NCI-H2081 treated with DMSO at 0.1 percent for 48 hours (cell line): ENCODE measurements at regions not wholly inside any gene's neighbourhood (a gene's known extent, or its start where the extent isn't known, plus 50 kb on each side); places are given as distances from the start of the nearest gene placed in this dataset.
"Not testable (repeated sequence)": the region's sequence is repeated elsewhere in the genome, so short reads cannot be mapped to it uniquely, and the experiment has no call there.

Source experiments
- DNase-seq: peaks from one replicate; lab custom pipeline; 2025; lab: John Stamatoyannopoulos, UW

DNA sequence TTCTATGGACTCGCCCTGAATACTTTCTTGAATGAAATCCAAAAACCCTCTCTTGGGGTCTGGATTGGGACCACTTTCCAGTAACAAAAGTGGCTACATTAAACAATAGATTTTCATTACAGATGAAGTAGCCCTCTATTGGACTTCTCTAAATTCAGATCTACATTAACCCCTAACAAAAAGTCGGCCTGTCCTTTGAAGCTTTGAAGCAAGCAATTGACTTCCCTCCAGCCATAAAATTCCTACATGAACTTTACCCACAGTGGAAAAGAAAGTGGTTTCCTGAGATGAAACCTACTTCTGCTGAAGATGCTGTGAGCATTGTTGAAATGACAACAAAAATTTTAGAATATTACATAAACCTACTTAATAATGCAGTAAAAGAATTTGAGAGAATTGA, 967.1 kb upstream of the ROBO1 start:
- DNase-seq: no peak

DNA sequence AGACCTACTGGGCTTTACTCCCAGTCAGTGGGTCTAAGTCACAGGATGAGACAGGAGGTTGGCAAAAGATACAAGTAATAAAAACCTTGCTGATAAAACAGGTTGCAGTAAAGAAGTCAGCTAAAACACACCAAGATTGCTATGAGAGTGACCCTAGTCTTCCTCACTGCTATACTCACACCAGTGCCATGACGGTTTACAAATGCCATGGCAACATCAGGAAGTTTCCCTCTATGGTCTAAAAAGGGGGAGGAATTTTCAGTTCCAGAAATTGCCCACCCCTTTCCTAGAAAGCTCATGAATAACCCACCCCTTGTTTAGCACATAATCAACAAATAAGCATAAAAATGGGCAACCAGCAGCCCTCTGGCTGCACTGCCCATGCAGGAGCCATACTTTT, 966.7 kb upstream of the ROBO1 start:
- DNase-seq: no peak

DNA sequence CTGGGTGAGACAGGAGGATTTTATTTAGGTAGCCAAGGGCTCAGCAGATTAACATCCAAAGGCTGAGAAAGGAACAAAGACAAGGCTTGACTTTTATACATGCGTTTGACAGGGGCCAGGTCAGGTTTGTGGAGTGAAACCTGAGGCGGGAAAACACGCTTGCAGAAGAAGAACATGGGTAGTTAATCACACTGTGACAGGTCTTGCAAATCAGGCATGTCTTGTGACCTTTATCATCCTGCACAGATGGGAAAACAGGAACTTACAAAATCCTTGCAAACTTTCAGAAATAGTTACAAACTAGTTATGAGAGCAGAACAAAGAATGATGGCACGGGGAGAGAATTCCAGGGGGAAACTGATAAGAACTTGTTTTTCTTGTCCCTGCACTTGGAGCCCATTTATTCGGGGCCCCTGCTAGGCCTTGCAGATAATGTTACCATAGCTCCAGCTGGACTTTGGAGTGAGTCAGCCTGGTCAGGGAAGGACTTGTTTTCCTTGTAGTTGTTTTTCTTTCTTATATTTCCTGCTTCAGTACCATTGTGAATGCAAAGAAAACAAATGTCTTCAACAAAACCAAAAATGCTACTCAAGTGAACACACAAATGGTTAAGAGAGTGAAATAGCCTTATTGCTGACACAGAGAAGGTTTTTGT, 965.9 kb upstream of the ROBO1 start:
- no peak for DNase-seq

DNA sequence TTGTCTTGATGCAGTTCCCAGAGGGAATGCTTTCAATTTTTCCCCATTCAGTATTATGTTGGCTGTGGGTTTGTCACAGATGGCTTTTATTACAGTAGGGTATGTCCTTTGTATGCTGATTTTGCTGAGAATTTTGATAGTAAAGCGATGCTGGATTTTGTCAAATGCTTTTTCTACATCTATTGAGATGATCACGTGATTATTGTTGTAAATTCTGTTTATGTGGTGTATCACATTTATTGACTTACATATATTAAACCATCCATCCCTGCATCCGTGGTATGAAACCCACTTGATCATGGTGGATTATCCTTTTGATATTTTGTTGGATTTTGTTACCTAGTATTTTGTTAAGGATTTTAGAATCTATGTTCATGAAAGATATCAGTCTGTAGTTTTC, 959.8 kb upstream of the ROBO1 start:
- DNase-seq: not testable (repeated sequence)

DNA sequence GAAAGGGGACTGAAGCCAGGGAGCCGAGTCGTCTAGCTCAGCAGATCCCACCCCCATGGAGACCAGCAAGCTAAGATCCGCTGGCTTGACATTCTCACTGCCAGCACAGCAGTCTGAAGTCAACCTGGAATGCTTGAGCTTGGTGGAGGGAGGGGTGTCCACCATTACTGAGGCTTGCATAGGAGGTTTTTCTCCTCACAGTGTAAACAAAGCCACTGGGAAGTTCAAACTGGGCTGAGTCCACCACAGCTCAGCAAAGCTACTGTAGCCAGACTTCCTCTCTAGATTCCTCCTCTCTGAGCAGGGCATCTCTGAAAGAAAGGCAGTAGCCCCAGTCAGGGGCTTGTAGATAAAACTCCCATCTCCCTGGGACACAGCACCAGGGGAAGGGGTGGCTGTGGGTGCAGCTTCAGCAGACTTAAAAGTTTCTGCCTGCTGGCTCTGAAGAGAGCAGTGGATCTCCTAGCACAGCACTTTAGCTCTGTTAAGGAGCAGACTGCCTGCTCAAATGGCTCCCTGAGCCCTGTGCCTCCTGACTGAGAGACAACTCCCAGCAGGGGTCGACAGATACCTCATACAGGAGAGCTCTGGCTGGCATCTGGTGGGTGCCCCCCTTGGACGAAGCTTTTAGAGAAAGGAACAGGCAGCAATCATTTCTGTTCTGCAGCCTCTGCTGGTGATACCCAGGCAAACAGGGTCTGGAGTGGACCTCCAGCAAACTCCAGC, 942.0 kb upstream of the ROBO1 start:
- not testable (repeated sequence) for DNase-seq

DNA sequence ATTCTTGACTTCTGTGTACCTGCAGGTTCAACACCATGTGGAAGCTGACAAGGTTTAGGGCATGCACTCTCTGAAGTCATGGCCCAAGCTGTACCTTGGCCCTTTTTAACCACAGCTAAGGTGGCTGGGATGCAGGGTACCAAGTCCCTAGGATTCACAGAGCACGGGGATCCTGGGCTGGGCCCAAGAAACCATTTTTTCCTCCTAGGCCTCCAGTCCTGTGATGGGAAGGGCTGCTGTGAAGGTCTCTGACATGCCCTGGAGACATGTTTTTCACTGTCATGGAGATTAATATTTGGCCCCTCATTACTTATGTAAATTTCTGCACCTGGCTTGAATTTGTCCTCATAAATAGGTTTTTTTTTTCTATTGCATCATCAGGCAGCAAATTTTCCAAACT, 937.5 kb upstream of the ROBO1 start:
- no peak for DNase-seq

DNA sequence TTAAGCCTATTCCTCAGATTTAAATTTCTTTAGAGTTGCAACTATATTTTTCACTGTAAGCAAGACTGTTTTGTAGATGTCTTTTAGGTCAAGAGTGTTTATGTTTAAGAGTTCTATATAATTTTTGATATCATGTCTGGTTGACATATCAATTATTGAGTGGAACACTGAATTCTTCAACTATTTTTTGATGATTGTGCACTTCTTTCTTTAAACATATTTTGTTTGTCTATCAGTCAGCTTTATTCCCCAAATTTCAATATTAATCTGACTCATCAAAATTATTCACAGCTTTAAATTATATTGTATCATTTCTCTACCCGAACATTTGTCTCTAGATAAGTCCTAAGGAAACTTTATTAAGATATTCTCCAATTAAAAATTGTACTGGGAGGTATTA, 933.6 kb upstream of the ROBO1 start:
- no peak for DNase-seq

DNA sequence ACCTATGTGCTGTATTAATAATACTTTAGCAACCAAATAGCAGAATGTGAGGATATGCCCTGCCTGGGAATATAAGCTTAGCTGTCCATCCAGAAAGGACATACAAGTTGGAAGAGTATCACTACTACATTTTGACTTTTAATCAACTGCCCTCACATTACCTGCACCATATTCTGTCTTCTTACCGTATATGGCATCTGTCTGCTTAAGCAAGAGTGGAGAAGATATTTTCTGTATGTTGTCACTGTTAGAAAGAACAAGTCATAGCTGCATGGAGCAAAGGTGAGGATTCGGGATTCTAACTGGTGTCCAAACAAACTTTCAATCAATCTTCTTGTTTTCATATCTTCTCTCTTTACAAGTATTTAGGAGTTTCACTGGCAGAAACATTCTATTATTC, 929.5 kb upstream of the ROBO1 start:
- DNase-seq: no peak

DNA sequence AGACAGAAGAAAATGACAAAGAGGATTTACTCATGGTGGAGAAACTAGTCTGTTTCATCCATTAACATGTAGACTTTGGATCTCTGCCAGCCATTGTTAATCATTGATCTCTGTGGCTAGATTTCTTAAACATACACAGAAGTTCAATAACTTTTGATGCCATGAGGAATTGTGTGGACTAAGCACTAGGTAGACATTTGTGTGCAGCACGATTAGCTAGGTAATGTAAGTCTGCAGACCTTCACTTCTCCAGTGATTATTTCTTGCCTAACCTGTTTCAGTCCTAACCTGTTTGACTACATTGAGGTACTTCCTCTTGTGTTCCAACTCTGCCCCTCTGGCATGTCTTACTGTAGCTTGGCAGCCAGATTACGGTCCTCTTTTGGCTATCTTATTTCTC, 928.5 kb upstream of the ROBO1 start:
- no peak for DNase-seq

DNA sequence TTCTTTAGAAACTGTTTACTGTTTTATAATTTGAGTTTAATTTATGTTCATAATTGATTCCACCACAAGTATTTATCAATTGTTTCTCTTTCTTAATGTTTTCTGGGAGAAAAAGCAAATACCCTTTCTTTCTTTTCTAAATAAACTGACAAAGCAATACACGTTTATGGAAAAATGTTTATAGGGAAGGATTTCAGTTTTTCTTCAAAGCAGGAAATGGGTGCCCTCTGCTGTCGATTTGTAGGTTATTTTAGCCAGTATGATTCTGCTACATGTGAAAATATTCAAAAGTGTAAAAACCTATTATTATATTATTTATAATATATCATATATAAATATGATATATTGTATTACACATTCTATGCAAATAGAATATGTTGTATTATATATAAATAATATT, 921.0 kb upstream of the ROBO1 start:
- DNase-seq: peak; percentile 3

DNA sequence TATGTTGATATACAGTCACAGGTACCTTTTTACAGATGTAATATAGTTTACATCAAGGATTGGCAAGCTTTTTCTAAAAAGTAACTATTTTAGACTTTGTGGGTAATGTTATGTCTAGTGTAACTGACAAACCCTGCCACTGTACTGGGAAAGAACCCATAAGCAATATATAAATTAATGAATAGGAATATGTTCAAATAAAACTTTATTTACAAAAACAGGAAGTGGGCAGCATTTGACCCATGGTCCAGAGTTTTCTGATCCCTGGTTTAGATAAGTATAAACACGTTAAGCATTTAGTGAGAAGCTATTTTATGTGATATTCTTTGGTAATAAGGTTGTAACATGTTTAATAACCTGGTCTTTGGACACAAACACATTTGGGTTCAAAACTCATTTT, 915.2 kb upstream of the ROBO1 start:
- no peak for DNase-seq

DNA sequence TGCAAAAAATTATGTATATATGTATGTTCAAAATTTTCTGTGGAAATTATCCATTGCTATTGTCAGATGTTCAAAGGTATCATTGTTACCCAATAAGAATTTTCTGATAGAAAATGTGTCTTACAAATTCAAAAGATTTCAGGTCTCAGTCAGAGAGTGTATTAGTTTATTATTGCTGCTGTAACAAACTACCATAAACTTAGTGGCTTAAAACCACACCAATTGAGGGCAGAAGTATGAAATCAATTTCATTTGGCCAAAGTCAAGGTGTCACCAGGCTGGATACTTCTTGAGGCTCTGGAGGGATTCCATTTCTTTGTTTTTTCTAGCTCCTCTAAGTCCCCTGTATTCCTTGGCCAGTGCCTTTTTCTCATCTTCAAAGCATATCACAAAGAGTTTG, 914.4 kb upstream of the ROBO1 start:
- DNase-seq: no peak

DNA sequence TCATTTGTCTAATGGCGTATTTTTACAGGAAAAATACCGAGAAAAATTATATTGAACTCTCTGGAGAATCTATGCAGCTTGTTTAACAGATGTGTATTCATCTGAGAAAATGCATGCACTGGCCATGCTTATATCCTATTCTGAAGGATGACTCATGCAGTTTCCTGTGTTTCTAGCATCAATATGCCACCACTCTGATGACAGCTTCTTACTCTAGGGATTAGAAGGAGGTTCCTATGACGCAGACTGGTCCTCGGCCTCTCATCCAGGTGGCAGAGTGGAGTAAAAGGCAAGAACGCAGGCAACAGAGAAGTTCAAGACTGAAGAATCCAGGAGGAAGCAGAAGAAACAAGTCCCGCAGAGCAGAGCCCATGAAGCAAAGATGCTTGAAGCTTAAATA, 910.0 kb upstream of the ROBO1 start:
- DNase-seq: no peak

DNA sequence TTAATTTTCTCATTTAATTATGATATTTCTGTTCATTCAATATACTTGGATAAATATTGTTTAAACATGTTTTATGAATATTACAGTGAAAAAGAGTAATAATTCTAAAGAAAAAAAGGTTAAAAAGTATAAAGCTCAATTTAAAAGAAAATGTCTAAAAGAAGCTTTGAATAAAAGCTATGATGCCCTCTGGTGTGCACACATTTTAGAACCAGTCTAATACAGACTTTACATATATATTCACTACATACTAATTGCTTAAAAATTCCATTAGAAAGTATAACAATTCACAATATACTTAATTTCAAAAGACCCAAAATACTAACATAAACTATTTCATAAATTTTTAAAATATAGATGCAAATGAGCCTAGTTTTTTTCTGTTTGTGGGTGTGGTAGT, 909.1 kb upstream of the ROBO1 start:
- DNase-seq: no peak

DNA sequence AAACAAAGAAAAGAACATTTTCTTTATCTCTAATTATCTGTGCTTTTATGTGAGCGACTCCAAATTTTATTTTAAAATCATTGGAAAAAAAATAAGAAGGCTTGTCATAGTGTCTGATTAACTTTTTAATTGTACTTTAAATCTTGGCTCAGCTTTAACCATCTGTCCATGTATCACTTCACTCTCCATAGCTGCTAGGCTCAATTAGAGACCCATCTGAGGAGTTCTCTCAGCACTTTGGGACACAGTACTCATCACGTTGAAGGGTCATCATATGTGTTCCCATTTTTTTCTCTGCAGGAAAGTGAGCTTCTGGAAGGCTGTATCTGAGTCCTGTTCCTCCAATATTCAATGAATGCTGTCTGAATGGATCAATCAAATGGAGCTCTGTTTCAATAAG, 908.5 kb upstream of the ROBO1 start:
- DNase-seq: no peak

DNA sequence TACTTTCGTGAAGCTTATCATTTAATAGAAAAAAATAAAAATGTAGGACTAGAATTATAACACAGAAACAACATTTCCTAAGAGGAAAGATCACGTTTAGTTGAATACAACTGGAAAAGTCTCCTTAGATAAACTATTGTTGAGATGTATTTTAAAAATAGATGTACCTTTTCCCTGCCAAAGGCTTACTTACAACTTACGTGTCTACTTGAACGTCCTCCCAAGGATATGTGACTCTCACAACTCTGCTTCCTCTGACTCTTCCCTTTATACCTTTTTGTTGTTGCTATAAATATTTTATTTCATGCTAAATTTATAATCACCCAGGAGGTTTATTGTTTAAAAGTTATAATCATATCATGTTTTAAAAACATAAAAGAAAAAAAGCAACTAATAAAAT, 908.0 kb upstream of the ROBO1 start:
- DNase-seq: no peak

DNA sequence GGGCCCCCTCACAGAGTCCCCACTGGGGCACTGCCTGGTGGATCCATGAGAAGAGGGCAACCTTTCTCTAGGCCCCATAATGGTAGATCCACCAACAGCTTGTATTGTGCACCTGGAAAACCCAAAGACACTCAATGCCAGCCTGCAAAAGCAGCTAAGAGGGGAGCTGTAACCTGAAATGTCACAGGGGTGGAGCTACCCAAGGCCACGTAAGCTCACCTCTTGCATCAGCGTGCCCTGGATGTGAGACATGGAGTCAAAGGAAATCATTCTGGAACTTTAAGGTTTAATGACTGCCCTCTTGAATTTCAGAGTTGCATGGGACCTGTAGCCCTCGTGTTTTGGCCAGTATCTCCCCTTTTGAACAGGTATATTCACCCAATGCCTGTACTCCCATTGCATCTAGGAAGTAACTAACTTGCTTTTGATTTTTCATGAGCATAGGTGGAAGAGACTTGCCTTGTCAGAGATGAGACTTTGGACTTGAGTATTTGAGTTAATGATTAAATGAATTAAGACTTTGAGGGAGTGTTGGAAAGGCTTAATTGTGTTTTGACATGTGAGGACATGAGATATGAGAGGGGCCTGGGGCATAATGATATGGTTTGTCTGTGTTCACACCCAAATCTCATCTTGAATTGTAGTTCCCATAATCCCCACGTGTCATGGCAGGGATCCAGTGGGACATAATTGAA, 900.9 kb upstream of the ROBO1 start:
- DNase-seq: no peak

DNA sequence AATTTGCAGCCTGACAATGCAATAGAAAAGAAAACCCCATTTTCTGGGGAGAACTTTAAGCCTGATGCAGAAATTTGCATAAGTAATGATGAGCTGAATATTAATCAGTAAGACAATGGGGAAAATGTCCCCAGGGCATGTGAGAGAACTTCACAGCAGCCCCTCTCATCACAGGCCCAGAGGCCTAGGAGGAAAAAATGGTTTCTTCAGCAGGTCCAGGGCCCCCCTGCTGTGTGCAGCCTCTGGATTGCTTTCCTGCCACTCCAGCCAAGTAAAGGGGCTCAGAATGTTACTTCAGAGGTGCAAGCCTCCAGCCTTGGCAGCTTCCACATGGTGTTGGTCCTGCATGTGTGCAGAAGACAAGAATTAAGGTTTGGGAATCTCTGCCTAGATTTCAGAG, 900.3 kb upstream of the ROBO1 start:
- no peak for DNase-seq

DNA sequence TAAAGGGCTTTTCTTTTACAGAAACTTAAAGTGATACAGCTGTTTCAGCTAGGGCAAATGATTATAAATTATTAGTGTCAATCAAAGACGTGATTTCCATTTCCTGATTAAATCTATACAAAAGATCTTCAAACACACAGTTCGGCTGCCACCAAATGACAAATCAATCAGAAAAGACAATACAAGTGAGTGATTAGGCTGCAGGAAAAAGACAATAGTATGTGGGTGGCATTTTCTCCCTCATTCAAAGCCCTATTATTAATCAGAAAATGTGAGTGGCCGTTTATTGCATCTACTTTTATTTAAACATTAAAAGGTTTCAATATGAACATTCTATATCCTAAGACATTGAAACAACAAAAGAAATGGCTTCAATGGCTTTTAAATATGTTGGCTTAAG, 895.6 kb upstream of the ROBO1 start:
- no peak for DNase-seq

DNA sequence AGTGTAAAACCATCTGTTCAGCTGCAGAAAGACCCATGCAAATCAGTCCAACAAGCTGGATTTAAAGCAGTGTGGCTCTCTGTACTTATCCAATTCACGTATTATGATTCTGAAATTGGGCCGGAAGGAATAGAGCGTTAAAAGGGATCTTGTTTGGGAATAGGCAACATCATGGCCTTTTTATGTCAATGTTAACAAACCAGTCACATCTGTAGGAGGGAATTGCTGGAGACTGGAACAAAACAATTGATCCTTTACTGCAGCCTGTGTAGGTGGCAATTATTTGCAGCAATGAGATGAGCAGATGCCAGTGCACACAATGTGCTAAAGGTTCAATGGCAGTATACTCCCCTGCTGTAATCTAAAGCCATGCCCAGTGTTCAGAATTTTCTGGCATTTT, 887.4 kb upstream of the ROBO1 start:
- no peak for DNase-seq

DNA sequence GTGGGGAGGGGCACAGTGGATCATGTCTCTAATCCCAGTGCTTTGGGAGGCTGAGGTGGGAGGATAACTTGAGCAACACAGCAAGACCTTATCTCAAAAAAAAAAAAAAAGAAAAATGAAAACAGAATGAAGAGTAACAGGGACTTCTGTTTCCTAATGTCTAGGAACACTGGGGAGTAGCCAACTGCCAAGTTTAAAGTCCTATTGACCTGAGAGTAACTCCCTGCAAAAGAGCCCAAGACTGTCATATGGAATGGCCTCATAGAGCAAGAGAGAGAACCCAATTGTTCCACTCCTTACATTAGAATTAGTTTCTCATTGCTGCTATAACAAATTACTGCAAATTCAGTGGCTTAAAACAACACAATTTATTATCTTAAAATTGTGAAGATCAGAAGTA, 881.4 kb upstream of the ROBO1 start:
- DNase-seq: no peak

DNA sequence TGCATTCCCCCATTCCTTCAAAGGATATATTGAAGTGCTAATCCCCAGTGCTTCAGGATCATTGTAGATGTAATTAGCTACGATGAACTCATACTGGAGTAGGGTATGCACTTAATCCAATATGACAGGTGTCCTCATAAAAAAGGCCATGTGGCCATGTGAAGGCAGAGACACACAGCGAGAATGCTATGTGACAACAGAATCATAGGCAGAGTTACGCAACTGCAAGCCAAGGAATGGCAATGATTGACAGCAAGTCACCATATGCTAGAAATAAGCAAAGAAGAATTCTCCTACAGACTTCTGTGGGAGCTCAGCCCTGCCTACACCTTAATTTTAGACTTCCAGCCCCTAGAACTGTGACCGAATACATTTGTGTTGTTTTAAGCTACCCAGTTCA, 875.6 kb upstream of the ROBO1 start:
- DNase-seq: no peak
